GM15510 (cell line): ENCODE measurements at regions not wholly inside any gene's neighbourhood (a gene's known extent, or its start where the extent isn't known, plus 50 kb on each side); places are given as distances from the start of the nearest gene placed in this dataset.

Experiments
- POLR2A ChIP-seq: IDR thresholded peaks from 3 replicates; pipeline ENCODE4 v1.6.1; 2011; ENCODE audit warnings: borderline replicate concordance; ENCODE audit not compliant: insufficient read length; ENCODE audit errors: extremely low read depth

- no peak for TF ChIP-seq POLR2A
Measured at GRCh38 chr13:33364192-33364591, 78.6 kb upstream of the STARD13 start.

DNA sequence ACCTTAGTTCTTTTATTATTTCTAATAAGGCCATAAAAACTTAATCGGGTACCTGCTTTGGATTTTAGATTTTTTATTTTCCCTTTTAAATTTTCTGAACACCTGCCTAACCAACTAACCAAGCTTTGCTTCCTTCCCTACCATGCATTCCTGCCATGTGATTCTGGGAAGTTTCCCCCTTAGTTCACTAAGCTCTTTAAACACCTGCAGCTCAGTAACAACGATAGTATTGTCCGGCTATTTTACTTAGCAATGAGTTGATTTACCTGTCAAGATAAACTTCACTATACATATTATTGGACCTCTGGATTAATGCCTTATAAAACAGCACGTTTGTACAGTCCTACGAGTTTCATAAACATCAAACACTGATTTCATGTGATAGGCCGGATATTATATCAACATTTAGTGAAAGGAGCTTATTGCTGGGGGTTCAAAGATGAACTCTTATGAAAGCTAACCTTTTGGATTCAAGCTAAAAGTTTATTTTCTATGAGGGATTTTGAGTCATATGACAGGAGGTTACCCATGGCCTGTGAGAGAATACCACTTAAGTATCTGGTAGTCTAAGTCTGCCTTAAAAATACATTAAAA lies 81.0 kb upstream of the STARD13 start:
- TF ChIP-seq POLR2A: no peak

GRCh38 chr13:33367171-33367895 lies 81.8 kb upstream of the STARD13 start:
- no peak for TF ChIP-seq POLR2A

GRCh38 chr13:33367926-33368325 lies 82.4 kb upstream of the STARD13 start:
- TF ChIP-seq POLR2A: no peak

DNA sequence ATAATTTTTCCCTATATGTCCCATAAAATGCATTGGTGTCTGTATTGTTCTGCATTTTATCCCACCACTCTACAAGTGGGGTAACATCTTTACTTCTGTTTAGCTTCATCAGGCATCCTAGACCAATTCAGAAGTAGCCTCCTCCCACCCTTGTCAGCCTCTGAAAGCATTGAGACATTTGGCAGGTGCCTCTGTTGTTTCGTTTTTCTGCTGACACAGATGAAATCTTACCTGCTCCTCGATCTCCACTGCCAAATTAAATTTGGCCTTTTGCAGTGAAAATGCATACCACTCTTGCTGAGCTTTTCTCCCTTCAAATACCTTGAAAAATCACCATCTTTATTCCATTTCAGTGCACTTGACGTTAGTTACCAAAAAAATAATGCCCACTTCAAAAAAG lies 83.5 kb upstream of the STARD13 start:
- TF ChIP-seq POLR2A: no peak

DNA sequence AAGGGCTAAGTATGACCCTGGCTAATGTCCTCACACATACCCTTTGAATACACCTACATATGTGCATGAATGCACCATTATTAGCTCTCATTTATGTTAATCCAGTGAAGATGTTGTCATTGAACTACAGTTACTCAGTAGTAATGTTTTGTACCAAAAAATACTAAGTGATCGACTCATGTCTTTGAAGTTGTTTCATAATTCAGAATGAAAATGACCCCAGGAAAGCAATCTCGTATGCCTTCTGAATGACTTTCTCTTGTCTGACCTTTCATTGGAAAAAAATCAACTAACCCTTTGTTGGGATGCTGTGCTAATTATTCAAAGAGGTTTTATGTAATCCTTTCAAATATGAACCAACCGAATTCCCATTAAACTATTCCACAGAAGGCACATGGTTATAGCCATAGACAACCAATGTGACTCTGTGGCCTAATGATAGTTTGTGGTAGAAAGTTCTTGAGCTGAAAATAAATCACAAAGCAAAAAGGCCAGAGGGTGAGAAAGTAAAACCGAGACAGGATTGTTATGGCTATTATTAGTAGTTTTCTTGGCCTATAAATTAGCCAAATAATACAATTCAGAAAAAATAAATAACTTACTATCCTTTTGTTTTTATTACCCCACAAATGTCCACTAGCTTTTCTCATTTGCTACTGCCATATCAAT lies 86.8 kb upstream of the STARD13 start:
- no peak for TF ChIP-seq POLR2A

DNA sequence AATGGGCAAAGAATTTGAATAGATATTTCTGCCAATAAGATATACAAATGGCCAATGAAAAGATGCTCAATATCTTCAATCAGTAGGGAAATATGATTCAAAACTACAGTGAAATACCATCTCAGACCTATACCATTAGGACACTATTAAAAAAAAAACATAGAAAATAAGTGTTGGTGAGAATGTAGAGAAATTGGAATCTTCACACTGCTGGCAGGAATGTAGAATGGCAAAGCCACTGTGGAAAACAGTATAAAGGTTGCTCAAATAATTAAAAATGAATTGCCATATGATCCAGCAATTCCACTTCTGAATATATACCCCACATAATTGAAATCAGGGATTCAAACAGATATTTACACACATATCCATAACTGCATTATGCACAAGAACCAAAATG lies 88.1 kb upstream of the STARD13 start:
- TF ChIP-seq POLR2A: no peak

DNA sequence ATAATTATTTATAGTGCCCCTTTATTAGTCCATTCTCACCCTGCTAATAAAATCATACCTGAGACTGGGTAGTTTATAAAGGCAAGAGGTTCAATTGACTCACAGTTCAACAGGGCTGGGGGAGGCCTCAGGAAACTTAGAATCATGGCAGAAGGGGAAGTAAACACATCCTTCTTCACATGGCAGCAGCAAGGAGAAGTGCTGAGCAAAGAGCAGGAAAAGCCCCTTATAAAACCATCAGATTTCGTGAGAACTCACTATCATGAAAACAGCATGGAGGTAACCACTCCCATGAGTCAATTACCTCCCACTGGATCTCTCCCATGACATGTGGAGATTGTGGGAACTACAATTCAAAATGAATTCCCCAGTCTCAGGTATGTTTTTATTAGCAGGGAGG lies 89.9 kb upstream of the STARD13 start:
- TF ChIP-seq POLR2A: no peak

GRCh38 chr13:33376212-33376611 lies 90.7 kb upstream of the STARD13 start:
- TF ChIP-seq POLR2A: no peak

DNA sequence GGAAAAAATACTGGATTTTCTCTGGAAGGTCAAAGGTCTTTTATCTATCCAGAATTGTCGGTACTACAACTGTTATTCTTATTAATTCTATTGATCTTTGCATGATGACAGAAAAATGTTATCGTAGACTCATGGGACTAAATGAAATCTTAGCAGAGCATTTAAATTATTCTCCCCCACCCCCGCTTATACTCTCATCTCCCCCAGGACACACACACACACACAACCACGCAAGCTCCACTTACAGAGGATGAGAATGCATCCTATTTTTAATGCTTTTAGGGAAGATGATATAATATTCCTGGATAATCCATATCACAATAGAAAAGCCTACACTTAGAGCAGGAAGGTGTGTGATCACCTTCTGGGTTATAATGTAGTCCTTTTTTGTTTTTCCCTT lies 91.9 kb upstream of the STARD13 start:
- TF ChIP-seq POLR2A: no peak

DNA sequence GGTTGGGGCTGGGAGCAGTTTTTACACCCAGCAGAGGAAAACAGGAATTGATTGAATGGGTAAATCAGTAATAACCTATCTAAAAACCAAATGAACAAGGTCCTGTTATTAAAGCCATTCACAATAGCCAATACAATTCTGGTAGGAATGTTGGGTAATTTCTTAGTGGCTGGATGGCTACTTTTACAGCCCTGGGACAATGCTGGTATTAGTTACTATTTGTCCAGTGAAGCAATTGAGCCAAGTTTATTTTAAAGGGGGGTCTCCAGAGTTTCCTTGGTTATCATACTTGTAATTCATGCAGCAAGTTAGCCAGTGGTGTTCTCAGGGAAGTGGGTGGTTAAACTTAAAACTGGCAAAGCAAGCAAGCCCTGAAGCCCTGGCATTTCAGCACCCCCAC lies 92.3 kb upstream of the STARD13 start:
- no peak for TF ChIP-seq POLR2A

DNA sequence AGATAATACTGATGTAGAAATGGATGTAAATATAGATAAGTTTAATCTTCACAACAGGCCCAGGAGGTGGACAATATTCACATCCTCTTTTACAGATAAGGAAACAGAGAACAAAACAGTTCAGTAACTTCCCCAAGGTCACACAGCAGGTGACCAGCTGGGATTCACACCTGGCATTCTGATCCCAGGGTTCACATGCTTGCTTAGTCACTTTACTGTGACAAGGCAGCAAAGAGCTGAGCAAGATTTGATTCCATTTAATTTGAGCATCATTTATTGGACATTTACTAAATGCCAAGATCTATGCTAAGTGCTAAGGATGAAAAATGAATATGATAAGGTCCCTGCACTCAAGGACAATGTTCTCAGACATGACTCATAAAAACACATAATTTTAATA lies 94.1 kb upstream of the STARD13 start:
- no peak for TF ChIP-seq POLR2A

DNA sequence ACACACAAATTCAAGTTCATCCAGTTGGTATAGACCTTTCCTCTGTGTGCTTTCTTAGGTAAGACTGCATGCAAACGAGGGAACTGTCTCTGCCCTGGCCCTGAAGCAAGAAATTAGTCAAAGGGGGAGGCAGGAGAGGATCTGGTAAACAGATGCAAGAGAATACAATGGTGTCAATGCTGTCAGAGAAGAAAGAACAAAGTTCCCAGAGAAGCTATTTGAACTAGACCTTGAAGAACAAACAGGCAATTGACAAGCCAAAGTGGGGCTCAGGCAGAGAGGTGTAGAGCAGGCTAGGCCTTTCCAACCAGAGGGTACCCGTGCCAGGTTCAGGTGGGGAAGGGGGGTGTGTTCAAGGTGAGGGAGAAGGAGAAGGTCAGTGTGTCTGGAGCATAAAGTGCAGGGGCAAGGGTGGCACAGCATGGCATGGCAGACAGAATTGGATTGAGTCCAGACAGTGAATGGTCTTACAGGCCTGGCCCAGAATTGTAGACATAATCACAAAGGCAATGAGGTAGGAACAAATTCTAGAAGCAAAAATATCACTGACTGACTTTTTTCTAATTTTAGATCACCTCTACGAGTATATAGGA lies 95.0 kb upstream of the STARD13 start:
- TF ChIP-seq POLR2A: no peak

GRCh38 chr13:33381180-33381579 lies 95.6 kb upstream of the STARD13 start:
- no peak for TF ChIP-seq POLR2A

- no peak for TF ChIP-seq POLR2A
Measured at GRCh38 chr13:33381906-33382305, 96.4 kb upstream of the STARD13 start.
